B cell (primary cell): ENCODE measurements at regions not wholly inside any gene's neighbourhood (a gene's known extent, or its start where the extent isn't known, plus 50 kb on each side); places are given as distances from the start of the nearest gene placed in this dataset.

Experiments
- ATAC-seq: fragments of 200-7000 bp; cut with Tn5 transposase; one replicate; pipeline ENCODE4 v1.10.0; 2021; ENCODE audit warnings: low read depth, mild to moderate bottlenecking, moderate number of reproducible peaks, moderate library complexity
- CTCF ChIA-PET: fragments of 350-600 bp; sonication (Branson Sonifier 250); formaldehyde crosslinking; loops from one replicate; lab custom pipeline; 2021; ENCODE audit warnings: antibody characterized with exemption, inconsistent platforms; lab: Charles Lee
- POLR2A ChIA-PET: fragments of 350-600 bp; sonication (Branson Sonifier 250); formaldehyde crosslinking; loops from one replicate; lab custom pipeline; 2021; ENCODE audit warnings: antibody characterized with exemption; lab: Charles Lee
- DNase-seq: peaks from one replicate; pipeline ENCODE4 v3.0.0; 2013
- H2AFZ ChIP-seq: 2 replicates; pipeline ENCODE4 v1.6.1; 2012; ENCODE audit warnings: mild to moderate bottlenecking, low read depth, low read length; ENCODE audit not compliant: insufficient read depth, poor library complexity, severe bottlenecking
- H3K27ac ChIP-seq, 2 donors: 1 replicate in 1 of 2; 2 replicates in 1 of 2; pipeline ENCODE4 v1.5.1; 2012 to 2013; ENCODE audit warnings: low read length in 2 of 2, mild to moderate bottlenecking in 2 of 2, moderate library complexity in 1 of 2
- H3K27me3 ChIP-seq, 4 experiments: fragments of 200-600 bp in 1 of 4; sonication (generic) in 1 of 4; replicated peaks in 1 of 4; 1 replicate in 2 of 4; 2 replicates in 2 of 4; pipeline versions ENCODE4 v1.6.1 to v1.7.0; 2013 to 2016; ENCODE audit warnings: low read length in 3 of 4, mild to moderate bottlenecking in 2 of 4, mixed read lengths in 1 of 4, moderate library complexity in 1 of 4; ENCODE audit not compliant: insufficient read depth in 4 of 4, control insufficient read depth in 3 of 4; ENCODE audit errors: control extremely low read depth in 1 of 4
- H3K36me3 ChIP-seq, 2 experiments: replicated peaks in 1 of 2; 1 replicate in 1 of 2; 2 replicates in 1 of 2; pipeline versions ENCODE4 v1.6.1 to v1.7.1; 2013; ENCODE audit warnings: low read length in 1 of 2; ENCODE audit not compliant: insufficient read depth in 2 of 2, control insufficient read depth in 1 of 2; ENCODE audit errors: control extremely low read depth in 1 of 2, extremely low read depth in 1 of 2
- H3K4me1 ChIP-seq, 2 donors: fragments of 200-600 bp in 1 of 2; sonication (generic) in 1 of 2; 1 replicate in 1 of 2; 2 replicates in 1 of 2; pipeline versions ENCODE4 v1.5.1 to v1.6.1; 2013 to 2017; ENCODE audit warnings: low read length in 2 of 2; ENCODE audit not compliant: control insufficient read depth in 2 of 2, insufficient read depth in 2 of 2
- H3K4me2 ChIP-seq: replicated peaks from 2 replicates; pipeline ENCODE3; 2012; ENCODE audit warnings: mild to moderate bottlenecking, low read depth, low read length; ENCODE audit not compliant: poor library complexity, severe bottlenecking
- H3K4me3 ChIP-seq, 5 experiments: fragments of 200-600 bp in 1 of 5; sonication (generic) in 1 of 5; 1 replicate in 3 of 5; 2 replicates in 2 of 5; pipeline versions ENCODE4 v1.5.1 to v1.7.0; 2011 to 2016; ENCODE audit warnings: low read length in 4 of 5, mild to moderate bottlenecking in 4 of 5, low read depth in 2 of 5, control low read depth in 1 of 5, moderate library complexity in 1 of 5; ENCODE audit not compliant: insufficient read depth in 1 of 5; ENCODE audit errors: control extremely low read depth in 1 of 5, extremely low read depth in 1 of 5
- H3K79me2 ChIP-seq: fragments of 200-600 bp; sonication (generic); one replicate; pipeline ENCODE4 v1.6.0; 2016; ENCODE audit warnings: low read length; ENCODE audit not compliant: control insufficient read depth, insufficient read depth
- H3K9ac ChIP-seq: fragments of 200-600 bp; sonication (generic); 2 replicates; pipeline ENCODE4 v1.6.1; 2017; ENCODE audit warnings: mild to moderate bottlenecking, low read length, moderate library complexity
- H3K9me3 ChIP-seq, 3 donors: one replicate each; pipeline versions ENCODE4 v1.6.1 to v1.7.1; 2013; ENCODE audit warnings: low read length in 2 of 3; ENCODE audit not compliant: control insufficient read depth in 2 of 3, insufficient read depth in 1 of 3; ENCODE audit errors: control extremely low read depth in 1 of 3
- H4K20me1 ChIP-seq: 2 replicates; pipeline ENCODE4 v1.6.0; 2012; ENCODE audit warnings: mild to moderate bottlenecking, low read length; ENCODE audit not compliant: insufficient read depth, control insufficient read depth, poor library complexity, severe bottlenecking
- H3K27ac Mint-ChIP-seq: one replicate; pipeline ENCODE4 v1.8.0; 2021; ENCODE audit warnings: mixed read lengths
- H3K27me3 Mint-ChIP-seq: one replicate; pipeline ENCODE4 v1.8.0; 2021; ENCODE audit warnings: mixed read lengths
- H3K4me1 Mint-ChIP-seq: one replicate; pipeline ENCODE4 v1.8.0; 2021; ENCODE audit warnings: mixed read lengths
- H3K4me3 Mint-ChIP-seq: one replicate; pipeline ENCODE4 v1.8.0; 2021; ENCODE audit warnings: mixed read lengths
- H3K9me3 Mint-ChIP-seq: one replicate; pipeline ENCODE4 v1.8.0; 2022; ENCODE audit warnings: mixed read lengths; ENCODE audit not compliant: insufficient read depth
- CTCF ChIP-seq: fragments of 200-600 bp; IDR thresholded peaks from one replicate; pipeline ENCODE4 v1.8.0; 2022; ENCODE audit warnings: antibody characterized with exemption, mild to moderate bottlenecking
- EZH2 ChIP-seq: IDR thresholded peaks from 2 replicates; pipeline ENCODE4 v1.6.1; 2012; ENCODE audit warnings: borderline replicate concordance, low read depth, mild to moderate bottlenecking, moderate library complexity, low read length; ENCODE audit not compliant: insufficient read depth, poor library complexity, severe bottlenecking
- WGBS: methylation state at CpG from one replicate; pipeline ENCODE4 v1.1.5; 2013; ENCODE audit warnings: missing lambda C conversion rate; ENCODE audit not compliant: insufficient coverage; 5-methylcytosine and 5-hydroxymethylcytosine counted together
- intact Hi-C: fragments of 100-400 bp; cut with micrococcal nuclease; formaldehyde crosslinking; loops from one replicate; pipeline ENCODE4 v1.10.0; 2022

- Mint-ChIP-seq H3K4me3 (no peak overlapping the region), H3K4me1 (peaks cover 6% of the 10 kb centered on the region), H3K27me3 (peaks cover under 1% of the 10 kb centered on the region), H3K27ac (no peak overlapping the region), H3K9me3 (no peaks in the 10 kb centered on the region)
- Histone ChIP-seq H3K9me3 (peaks cover 0 to 1% (median 0%) of the 10 kb centered on the region in 3 donors), H3K4me1 (no peaks in the 10 kb centered on the region), H3K4me3 (no peak overlapping the region), H3K27me3 (peaks cover 0 to 3% (median 0%) of the 10 kb centered on the region in 4 experiments), H3K36me3 (no peaks in the 10 kb centered on the region), H3K79me2 (no peaks in the 10 kb centered on the region), H3K9ac (no peak overlapping the region), H3K4me2 (no peak overlapping the region), H3K27ac (no peak overlapping the region), H4K20me1 (no peaks in the 10 kb centered on the region), H2AFZ (no peak overlapping the region)
- ChIA-PET CTCF (no interaction called here), POLR2A (no interaction called here)
- ATAC-seq, result no peak
- DNase-seq, result no peak
- intact Hi-C loops, result no loop called here
- no CpG with 5 or more reads among the region's 1 CpG for WGBS
- TF ChIP-seq CTCF, result no peak
- TF ChIP-seq EZH2, result no peak
Measured at GRCh38 chr18:73944715-73945114, 202.9 kb downstream of the FBXO15 start.

GRCh38 chr18:73943763-73944162 lies 203.9 kb downstream of the FBXO15 start:
- no peak overlapping the region for H3K4me3 Mint-ChIP-seq
- Histone ChIP-seq H3K4me1 (no peaks in the 10 kb centered on the region), H3K4me2 (no peak overlapping the region), H3K9me3 (no peaks in the 10 kb centered on the region), H3K9ac (no peak overlapping the region), H3K27ac (no peak overlapping the region), H2AFZ (no peak overlapping the region), H3K4me3 (no peak overlapping the region), H3K79me2 (no peaks in the 10 kb centered on the region), H4K20me1 (no peaks in the 10 kb centered on the region), H3K36me3 (no peaks in the 10 kb centered on the region), H3K27me3 (peaks cover 0 to 3% (median 0%) of the 10 kb centered on the region in 4 experiments)
- no peaks in the 10 kb centered on the region for H3K9me3 Mint-ChIP-seq
- ChIA-PET CTCF (no interaction called here), POLR2A (no interaction called here)
- intact Hi-C loops, result no loop called here
- TF ChIP-seq EZH2 (no peak), CTCF (no peak)
- 91% methylated on average over 9 of the region's 9 CpGs for WGBS
- H3K4me1 Mint-ChIP-seq, result peaks cover 6% of the 10 kb centered on the region
- peaks cover 7% of the 10 kb centered on the region for H3K27me3 Mint-ChIP-seq
- no peak for DNase-seq
- ATAC-seq, result no peak
- no peak overlapping the region for H3K27ac Mint-ChIP-seq
